ENCODE measurements at regions not wholly inside any gene's neighbourhood (a gene's known extent, or its start where the extent isn't known, plus 50 kb on each side); places are given as distances from the start of the nearest gene placed in this dataset.

- DNase-seq (ENCODE audit: low spot score) (no peak), FAIRE-seq (peak; percentile 71)
These were observed 171.4 kb downstream of the ZNF248 start for GRCh38 chr10:37685741-37686683.

GRCh38 chr10:37684765-37685164 is 172.6 kb downstream of the ZNF248 start:
- FAIRE-seq (no peak), DNase-seq (ENCODE audit: low spot score) (no peak)

- no peak for FAIRE-seq
These were observed 174.8 kb downstream of the ZNF248 start for GRCh38 chr10:37682617-37683016.

GRCh38 chr10:37681617-37681999 is 175.8 kb downstream of the ZNF248 start:
- DNase-seq (ENCODE audit: low spot score), result no peak
- FAIRE-seq, result no peak

More at GRCh38 chr10:37682617-37683016, 174.8 kb downstream of the ZNF248 start:
- DNase-seq (ENCODE audit: low spot score), result no peak

- FAIRE-seq (no peak), DNase-seq (ENCODE audit: low spot score) (no peak)
These were observed 176.4 kb downstream of the ZNF248 start for GRCh38 chr10:37680716-37681616.

- FAIRE-seq, result peak; percentile 13
- no peak for DNase-seq (ENCODE audit: low spot score)
These were observed 177.1 kb downstream of the ZNF248 start for GRCh38 chr10:37680243-37680683.

- FAIRE-seq (no peak), DNase-seq (ENCODE audit: low spot score) (no peak)
These were observed 177.9 kb downstream of the ZNF248 start for GRCh38 chr10:37679465-37679864.

GRCh38 chr10:37675449-37675848 is 182.0 kb downstream of the ZNF248 start:
- FAIRE-seq (no peak), DNase-seq (ENCODE audit: low spot score) (no peak)

- FAIRE-seq, result no peak
- no peak for DNase-seq (ENCODE audit: low spot score)
These were observed 185.6 kb downstream of the ZNF248 start for GRCh38 chr10:37671802-37672201.

- no peak for DNase-seq (ENCODE audit: low spot score)
- no peak for FAIRE-seq
These were observed 189.7 kb downstream of the ZNF248 start for GRCh38 chr10:37667736-37668135.

- FAIRE-seq (no peak), DNase-seq (ENCODE audit: low spot score) (no peak)
These were observed 202.9 kb downstream of the ZNF248 start for GRCh38 chr10:37654466-37654865.

- peak; percentile 86 for FAIRE-seq
- DNase-seq (ENCODE audit: low spot score), result no peak
These were observed 214.2 kb downstream of the ZNF248 start for GRCh38 chr10:37643187-37643586.

- DNase-seq (ENCODE audit: low spot score) (no peak), FAIRE-seq (no peak)
These were observed 217.1 kb downstream of the ZNF248 start for GRCh38 chr10:37640301-37640700.

- no peak for FAIRE-seq
These were observed 218.2 kb downstream of the ZNF248 start for GRCh38 chr10:37639200-37639599.

GRCh38 chr10:37638569-37638968 is 218.8 kb downstream of the ZNF248 start:
- FAIRE-seq (no peak), DNase-seq (ENCODE audit: low spot score) (no peak)

More at GRCh38 chr10:37639200-37639599, 218.2 kb downstream of the ZNF248 start:
- no peak for DNase-seq (ENCODE audit: low spot score)

- DNase-seq (ENCODE audit: low spot score) (no peak), FAIRE-seq (no peak)
These were observed 223.0 kb downstream of the ZNF248 start for GRCh38 chr10:37634351-37634880.

GRCh38 chr10:37632641-37633040 is 224.8 kb downstream of the ZNF248 start:
- FAIRE-seq, result no peak

GRCh38 chr10:37623506-37623905 is 233.9 kb downstream of the ZNF248 start:
- FAIRE-seq, result no peak
- DNase-seq (ENCODE audit: low spot score), result no peak

More at GRCh38 chr10:37632641-37633040, 224.8 kb downstream of the ZNF248 start:
- DNase-seq (ENCODE audit: low spot score), result no peak

- FAIRE-seq (no peak), DNase-seq (ENCODE audit: low spot score) (no peak)
These were observed 238.1 kb downstream of the ZNF248 start for GRCh38 chr10:37619336-37619735.

GRCh38 chr10:37588299-37588698 is 269.1 kb downstream of the ZNF248 start:
- FAIRE-seq, result no peak
- DNase-seq (ENCODE audit: low spot score), result no peak

GRCh38 chr10:37584643-37585042 is 272.8 kb downstream of the ZNF248 start:
- no peak for DNase-seq (ENCODE audit: low spot score)

GRCh38 chr10:37582237-37582636 is 275.2 kb downstream of the ZNF248 start:
- FAIRE-seq, result peak; percentile 58

More at GRCh38 chr10:37584643-37585042, 272.8 kb downstream of the ZNF248 start:
- FAIRE-seq, result no peak

More at GRCh38 chr10:37582237-37582636, 275.2 kb downstream of the ZNF248 start:
- DNase-seq (ENCODE audit: low spot score), result no peak

All from urothelium cell line (cell line).